DMS53 treated with DMSO at 0.1 percent for 48 hours (cell line): ENCODE measurements at regions not wholly inside any gene's neighbourhood (a gene's known extent, or its start where the extent isn't known, plus 50 kb on each side); places are given as distances from the start of the nearest gene placed in this dataset.
"Not testable (repeated sequence)": the region's sequence is repeated elsewhere in the genome, so short reads cannot be mapped to it uniquely, and the experiment has no call there.

Experiments used
- DNase-seq: peaks from one replicate; lab custom pipeline; 2025; ENCODE audit not compliant: unreplicated experiment; lab: John Stamatoyannopoulos, UW

GRCh38 chr1:224529844-224530243 is 86.3 kb upstream of the CNIH3 start:
- no peak for DNase-seq

- DNase-seq = no peak
Observed at GRCh38 chr1:224533517-224533916, 82.6 kb upstream of the CNIH3 start.

GRCh38 chr1:224534731-224535130 is 81.4 kb upstream of the CNIH3 start:
- peak; percentile 32 for DNase-seq

GRCh38 chr1:224535641-224536040 is 80.5 kb upstream of the CNIH3 start:
- no peak for DNase-seq

- no peak for DNase-seq
Observed at GRCh38 chr1:224539971-224540370, 76.1 kb upstream of the CNIH3 start.

- no peak for DNase-seq
Observed at GRCh38 chr1:224540535-224540934, 75.6 kb upstream of the CNIH3 start.

GRCh38 chr1:224541072-224541790 is 74.9 kb upstream of the CNIH3 start:
- DNase-seq = no peak

GRCh38 chr1:224541901-224542630 is 74.1 kb upstream of the CNIH3 start:
- DNase-seq = no peak

GRCh38 chr1:224542783-224543440 is 73.2 kb upstream of the CNIH3 start:
- peak; percentile 24 for DNase-seq

GRCh38 chr1:224543453-224543852 is 72.7 kb upstream of the CNIH3 start:
- DNase-seq = no peak

GRCh38 chr1:224544346-224545110 is 71.6 kb upstream of the CNIH3 start:
- no peak for DNase-seq

GRCh38 chr1:224545571-224545970 is 70.5 kb upstream of the CNIH3 start:
- no peak for DNase-seq

GRCh38 chr1:224548676-224549075 is 67.4 kb upstream of the CNIH3 start:
- no peak for DNase-seq

- DNase-seq = not testable (repeated sequence)
Observed at GRCh38 chr1:224551189-224551588, 64.9 kb upstream of the CNIH3 start.

- no peak for DNase-seq
Observed at GRCh38 chr1:224554056-224554455, 62.1 kb upstream of the CNIH3 start.

- DNase-seq = no peak
Observed at GRCh38 chr1:224554620-224555259, 61.4 kb upstream of the CNIH3 start.

- DNase-seq = no peak
Observed at GRCh38 chr1:224558904-224559303, 57.2 kb upstream of the CNIH3 start.

GRCh38 chr1:224559981-224560728 is 56.0 kb upstream of the CNIH3 start:
- DNase-seq = no peak

GRCh38 chr1:224562881-224563280 is 53.2 kb upstream of the CNIH3 start:
- DNase-seq = not testable (repeated sequence)

- DNase-seq = no peak
Observed at GRCh38 chr1:224563666-224564065, 52.5 kb upstream of the CNIH3 start.
